Neural progenitor cell (in vitro differentiated cells): ENCODE measurements at regions not wholly inside any gene's neighbourhood (a gene's known extent, or its start where the extent isn't known, plus 50 kb on each side); places are given as distances from the start of the nearest gene placed in this dataset.

Experiments
- DNase-seq: peaks from one replicate; pipeline ENCODE4 v3.0.0-alpha.2; 2016; ENCODE audit warnings: low spot score
- H2AFZ ChIP-seq: fragments of 200-600 bp; sonication (generic); replicated peaks from 2 replicates; pipeline ENCODE4 v1.6.1; 2016; ENCODE audit warnings: antibody characterized with exemption
- H3F3A ChIP-seq: fragments of 200-600 bp; sonication (generic); 2 replicates; pipeline ENCODE4 v1.6.1; 2016; ENCODE audit warnings: antibody characterized with exemption, low read depth
- H3K27ac ChIP-seq: fragments of 200-600 bp; sonication (generic); 2 replicates; pipeline ENCODE4 v1.5.1; 2016; ENCODE audit warnings: mild to moderate bottlenecking
- H3K27me3 ChIP-seq: fragments of 200-600 bp; sonication (generic); 2 replicates; pipeline ENCODE4 v1.6.1; 2016; ENCODE audit warnings: mild to moderate bottlenecking, moderate library complexity
- H3K36me3 ChIP-seq: fragments of 200-600 bp; sonication (generic); 2 replicates; pipeline ENCODE4 v1.5.1; 2016
- H3K4me1 ChIP-seq: fragments of 200-600 bp; sonication (generic); 2 replicates; pipeline ENCODE4 v1.6.1; 2016; ENCODE audit warnings: mixed run types
- H3K4me2 ChIP-seq: fragments of 200-600 bp; sonication (generic); 2 replicates; pipeline ENCODE4 v1.6.1; 2016
- H3K4me3 ChIP-seq: fragments of 200-600 bp; sonication (generic); 2 replicates; pipeline ENCODE4 v1.5.1; 2016
- H3K79me2 ChIP-seq: fragments of 200-600 bp; sonication (generic); 2 replicates; pipeline ENCODE4 v1.6.1; 2016; ENCODE audit warnings: low read depth
- H3K9ac ChIP-seq: fragments of 200-600 bp; sonication (generic); 2 replicates; pipeline ENCODE4 v1.6.1; 2016
- H3K9me3 ChIP-seq: fragments of 200-600 bp; sonication (generic); 2 replicates; pipeline ENCODE4 v1.5.1; 2016; ENCODE audit warnings: low read depth
- H4K20me1 ChIP-seq: fragments of 200-600 bp; sonication (generic); 2 replicates; pipeline ENCODE4 v1.6.1; 2016; ENCODE audit warnings: low read depth
- H3K27ac Mint-ChIP-seq: 3 replicates; pipeline ENCODE4 v1.8.0; 2021; ENCODE audit warnings: mixed read lengths
- H3K27me3 Mint-ChIP-seq: 2 replicates; pipeline ENCODE4 v1.8.0; 2022; ENCODE audit warnings: low read depth, mild to moderate bottlenecking, inconsistent platforms, moderate library complexity, mixed read lengths; ENCODE audit not compliant: insufficient read depth
- H3K36me3 Mint-ChIP-seq: 3 replicates; pipeline ENCODE4 v1.8.0; 2021; ENCODE audit warnings: mixed read lengths
- H3K4me1 Mint-ChIP-seq: 3 replicates; pipeline ENCODE4 v1.8.0; 2021; ENCODE audit warnings: mixed read lengths
- H3K4me3 Mint-ChIP-seq: 3 replicates; pipeline ENCODE4 v1.8.0; 2021; ENCODE audit warnings: mild to moderate bottlenecking, moderate library complexity, mixed read lengths
- H3K9me3 Mint-ChIP-seq: 3 replicates; pipeline ENCODE4 v1.8.0; 2020; ENCODE audit warnings: mixed read lengths
- CTCF ChIP-seq: fragments of 200-600 bp; sonication (generic); IDR thresholded peaks from 2 replicates; pipeline ENCODE4 v1.5.1; 2017; ENCODE audit warnings: antibody characterized with exemption, mild to moderate bottlenecking
- EZH2 ChIP-seq: fragments of 200-600 bp; sonication (generic); IDR thresholded peaks from 2 replicates; pipeline ENCODE4 v1.6.1; 2017; ENCODE audit warnings: antibody characterized with exemption, mild to moderate bottlenecking, moderate library complexity
- EZH2phosphoT487 ChIP-seq: fragments of 200-600 bp; sonication (generic); IDR thresholded peaks from 2 replicates; pipeline ENCODE4 v1.6.1; 2017; ENCODE audit warnings: antibody characterized with exemption

- Mint-ChIP-seq H3K27ac (no peak overlapping the region), H3K4me3 (no peak overlapping the region)
- no peak overlapping the region for H2AFZ ChIP-seq
These were observed 743.8 kb downstream of the FAT4 start for GRCh38 chr4:126058596-126058995.

GRCh38 chr4:126061655-126062054 is 746.9 kb downstream of the FAT4 start:
- Mint-ChIP-seq H3K9me3 (no peaks in the 10 kb centered on the region), H3K36me3 (no peaks in the 10 kb centered on the region), H3K4me3 (no peak overlapping the region), H3K27me3 (no peaks in the 10 kb centered on the region), H3K27ac (no peak overlapping the region), H3K4me1 (no peaks in the 10 kb centered on the region)
- Histone ChIP-seq H3K9ac (no peak overlapping the region), H3K4me2 (no peak overlapping the region), H2AFZ (no peak overlapping the region), H3F3A (no peaks in the 10 kb centered on the region), H3K4me3 (no peak overlapping the region), H3K27me3 (no peaks in the 10 kb centered on the region), H4K20me1 (no peaks in the 10 kb centered on the region), H3K9me3 (no peaks in the 10 kb centered on the region), H3K27ac (no peak overlapping the region), H3K79me2 (no peaks in the 10 kb centered on the region), H3K4me1 (no peaks in the 10 kb centered on the region), H3K36me3 (no peaks in the 10 kb centered on the region)
- no peak for DNase-seq
- TF ChIP-seq CTCF, result no peak
- no peak for TF ChIP-seq EZH2phosphoT487

More at GRCh38 chr4:126058596-126058995, 743.8 kb downstream of the FAT4 start:
- Histone ChIP-seq H3K4me3 (no peak overlapping the region), H3F3A (no peaks in the 10 kb centered on the region), H3K4me1 (no peaks in the 10 kb centered on the region), H4K20me1 (no peaks in the 10 kb centered on the region), H3K9me3 (no peaks in the 10 kb centered on the region), H3K79me2 (no peaks in the 10 kb centered on the region), H3K27ac (no peak overlapping the region), H3K9ac (no peak overlapping the region), H3K36me3 (no peaks in the 10 kb centered on the region), H3K4me2 (no peak overlapping the region), H3K27me3 (no peaks in the 10 kb centered on the region)
- Mint-ChIP-seq H3K4me1 (no peaks in the 10 kb centered on the region), H3K36me3 (no peaks in the 10 kb centered on the region), H3K9me3 (no peaks in the 10 kb centered on the region), H3K27me3 (no peaks in the 10 kb centered on the region)
- TF ChIP-seq EZH2, result no peak
- no peak for TF ChIP-seq CTCF
- TF ChIP-seq EZH2phosphoT487, result no peak
- no peak for DNase-seq

GRCh38 chr4:126065016-126065415 is 750.3 kb downstream of the FAT4 start:
- Histone ChIP-seq H3K27ac (no peak overlapping the region), H4K20me1 (no peaks in the 10 kb centered on the region), H3K9ac (no peak overlapping the region), H3K79me2 (no peaks in the 10 kb centered on the region), H3K4me2 (no peak overlapping the region), H3K4me1 (no peaks in the 10 kb centered on the region), H3K27me3 (no peaks in the 10 kb centered on the region), H3K9me3 (no peaks in the 10 kb centered on the region), H2AFZ (peak overlapping the region; percentile 55), H3F3A (no peaks in the 10 kb centered on the region), H3K4me3 (no peak overlapping the region), H3K36me3 (no peaks in the 10 kb centered on the region)
- H3K4me1 Mint-ChIP-seq, result peaks cover 7% of the 10 kb centered on the region
- no peaks in the 10 kb centered on the region for H3K27me3 Mint-ChIP-seq
- no peak for TF ChIP-seq CTCF
- H3K9me3 Mint-ChIP-seq, result no peaks in the 10 kb centered on the region
- no peaks in the 10 kb centered on the region for H3K36me3 Mint-ChIP-seq
- peak; percentile 52 for DNase-seq
- H3K27ac Mint-ChIP-seq, result no peak overlapping the region
- H3K4me3 Mint-ChIP-seq, result no peak overlapping the region
